ENCODE measurements at regions not wholly inside any gene's neighbourhood (a gene's known extent, or its start where the extent isn't known, plus 50 kb on each side); places are given as distances from the start of the nearest gene placed in this dataset.

GRCh38 chr4:155564086-155564485 lies 102.6 kb upstream of the GUCY1A1 start:
- Histone ChIP-seq H3K27me3 (ENCODE audit: insufficient read depth, low read depth, low read length) (no peaks in the 10 kb centered on the region), H3K4me3 (ENCODE audit: low read length) (no peak overlapping the region), H3K9me2 (ENCODE audit: insufficient read depth, low read length) (no peaks in the 10 kb centered on the region), H3K4me2 (ENCODE audit: low read length) (no peak overlapping the region), H3K36me3 (ENCODE audit: insufficient read depth, low read length) (no peaks in the 10 kb centered on the region), H3K9me3 (ENCODE audit: low read length) (no peaks in the 10 kb centered on the region), H3F3A (ENCODE audit: insufficient read depth, low read length, poor library complexity, severe bottlenecking) (no peaks in the 10 kb centered on the region), H4K20me1 (ENCODE audit: insufficient read depth) (no peaks in the 10 kb centered on the region), H3K79me2 (replicated peaks; ENCODE audit: insufficient read depth, low read length) (no peaks in the 10 kb centered on the region), H2AFZ (ENCODE audit: low read depth, low read length) (no peak overlapping the region), H3K27ac (ENCODE audit: low read length) (no peak overlapping the region), H3K9ac (ENCODE audit: low read length) (no peak overlapping the region)
- TF ChIP-seq POLR2AphosphoS5 (IDR thresholded peaks at IDR 0.05) (no peak), CTCF (IDR thresholded peaks at IDR 0.05; ENCODE audit: poor library complexity, severe bottlenecking) (no peak), EZH2 (IDR thresholded peaks at IDR 0.05; ENCODE audit: borderline replicate concordance, insufficient read depth, low read length, poor library complexity, severe bottlenecking) (no peak), EP300 (conservative IDR thresholded peaks at IDR 0.05; ENCODE audit: poor library complexity, severe bottlenecking) (no peak), RAD21 (conservative IDR thresholded peaks at IDR 0.05) (no peak), TAF1 (IDR thresholded peaks at IDR 0.05; ENCODE audit: low read depth) (no peak), MXI1 (conservative IDR thresholded peaks at IDR 0.05; ENCODE audit: poor library complexity, severe bottlenecking) (no peak), REST (IDR thresholded peaks at IDR 0.05; ENCODE audit: borderline replicate concordance) (no peak), SMC3 (conservative IDR thresholded peaks at IDR 0.05; ENCODE audit: poor library complexity) (no peak)

- H3K79me2 ChIP-seq (replicated peaks; ENCODE audit: insufficient read depth, low read length) = no peaks in the 10 kb centered on the region
- no peaks in the 10 kb centered on the region for H3K27me3 ChIP-seq (ENCODE audit: insufficient read depth, low read depth, low read length)
- no peaks in the 10 kb centered on the region for H3K9me3 ChIP-seq (ENCODE audit: low read length)
- no peak overlapping the region for H3K4me3 ChIP-seq (ENCODE audit: low read length)
- no peaks in the 10 kb centered on the region for H4K20me1 ChIP-seq (ENCODE audit: insufficient read depth)
- no peaks in the 10 kb centered on the region for H3F3A ChIP-seq (ENCODE audit: insufficient read depth, low read length, poor library complexity, severe bottlenecking)
- H3K9ac ChIP-seq (ENCODE audit: low read length) = no peak overlapping the region
- H3K36me3 ChIP-seq (ENCODE audit: insufficient read depth, low read length) = no peaks in the 10 kb centered on the region
- no peak overlapping the region for H2AFZ ChIP-seq (ENCODE audit: low read depth, low read length)
- H3K4me2 ChIP-seq (ENCODE audit: low read length) = no peak overlapping the region
- TF ChIP-seq POLR2AphosphoS5 (IDR thresholded peaks at IDR 0.05) (no peak), SMC3 (conservative IDR thresholded peaks at IDR 0.05; ENCODE audit: poor library complexity) (no peak), MXI1 (conservative IDR thresholded peaks at IDR 0.05; ENCODE audit: poor library complexity, severe bottlenecking) (no peak), REST (IDR thresholded peaks at IDR 0.05; ENCODE audit: borderline replicate concordance) (no peak), EP300 (conservative IDR thresholded peaks at IDR 0.05; ENCODE audit: poor library complexity, severe bottlenecking) (no peak), CTCF (IDR thresholded peaks at IDR 0.05; ENCODE audit: poor library complexity, severe bottlenecking) (no peak), RAD21 (conservative IDR thresholded peaks at IDR 0.05) (no peak), EZH2 (IDR thresholded peaks at IDR 0.05; ENCODE audit: borderline replicate concordance, insufficient read depth, low read length, poor library complexity, severe bottlenecking) (no peak), TAF1 (IDR thresholded peaks at IDR 0.05; ENCODE audit: low read depth) (no peak)
- no peaks in the 10 kb centered on the region for H3K9me2 ChIP-seq (ENCODE audit: insufficient read depth, low read length)
- H3K27ac ChIP-seq (ENCODE audit: low read length) = no peak overlapping the region
Observed at GRCh38 chr4:155559915-155560314, 106.7 kb upstream of the GUCY1A1 start.

Data from neural cell (in vitro differentiated cells).